Pons (tissue), 1 donor: ENCODE measurements at regions not wholly inside any gene's neighbourhood (a gene's known extent, or its start where the extent isn't known, plus 50 kb on each side); places are given as distances from the start of the nearest gene placed in this dataset.
"Not testable (repeated sequence)": the region's sequence is repeated elsewhere in the genome, so short reads cannot be mapped to it uniquely, and the experiment has no call there.

Experiments
- DNase-seq: peaks from one replicate; pipeline ENCODE4 v3.0.0-alpha.2; 2016; ENCODE audit warnings: low spot score

- DNase-seq, result peak; percentile 21
Observed at GRCh38 chr6:139474145-139475108, 100.0 kb upstream of the CITED2 start.

GRCh38 chr6:139473731-139474130, 99.3 kb upstream of the CITED2 start:
- no peak for DNase-seq

GRCh38 chr6:139473231-139473701, 98.8 kb upstream of the CITED2 start:
- no peak for DNase-seq

GRCh38 chr6:139472351-139473015, 98.0 kb upstream of the CITED2 start:
- DNase-seq, result no peak

GRCh38 chr6:139470997-139471396, 96.5 kb upstream of the CITED2 start:
- DNase-seq, result no peak

GRCh38 chr6:139468178-139468819, 93.9 kb upstream of the CITED2 start:
- DNase-seq, result no peak

GRCh38 chr6:139457476-139457875, 83.0 kb upstream of the CITED2 start:
- DNase-seq, result no peak

GRCh38 chr6:139452148-139452876, 77.9 kb upstream of the CITED2 start:
- DNase-seq, result no peak

- DNase-seq, result no peak
Observed at GRCh38 chr6:139449611-139450000, 75.2 kb upstream of the CITED2 start.

- no peak for DNase-seq
Observed at GRCh38 chr6:139448998-139449610, 74.7 kb upstream of the CITED2 start.

GRCh38 chr6:139448051-139448649, 73.7 kb upstream of the CITED2 start:
- DNase-seq, result no peak

- no peak for DNase-seq
Observed at GRCh38 chr6:139447656-139447975, 73.2 kb upstream of the CITED2 start.

- DNase-seq, result no peak
Observed at GRCh38 chr6:139446768-139447655, 72.6 kb upstream of the CITED2 start.

GRCh38 chr6:139446138-139446715, 71.8 kb upstream of the CITED2 start:
- no peak for DNase-seq

GRCh38 chr6:139444273-139444787, 69.9 kb upstream of the CITED2 start:
- DNase-seq, result not testable (repeated sequence)

- no peak for DNase-seq
Observed at GRCh38 chr6:139443231-139444112, 69.0 kb upstream of the CITED2 start.

- DNase-seq, result no peak
Observed at GRCh38 chr6:139442188-139442671, 67.8 kb upstream of the CITED2 start.

GRCh38 chr6:139439349-139439748, 64.9 kb upstream of the CITED2 start:
- DNase-seq, result no peak
